ELF-1 (cell line): ENCODE measurements at regions not wholly inside any gene's neighbourhood (a gene's known extent, or its start where the extent isn't known, plus 50 kb on each side); places are given as distances from the start of the nearest gene placed in this dataset.

Source experiments
- DNase-seq: peaks from one replicate; pipeline ENCODE4 v3.0.0-alpha.2; 2016; ENCODE audit warnings: low read depth, low spot score

- DNase-seq = no peak
Measured at GRCh38 chr6:88383183-88383582, 217.0 kb upstream of the CNR1 start.

GRCh38 chr6:88381289-88381642 lies 215.1 kb upstream of the CNR1 start:
- no peak for DNase-seq

DNA sequence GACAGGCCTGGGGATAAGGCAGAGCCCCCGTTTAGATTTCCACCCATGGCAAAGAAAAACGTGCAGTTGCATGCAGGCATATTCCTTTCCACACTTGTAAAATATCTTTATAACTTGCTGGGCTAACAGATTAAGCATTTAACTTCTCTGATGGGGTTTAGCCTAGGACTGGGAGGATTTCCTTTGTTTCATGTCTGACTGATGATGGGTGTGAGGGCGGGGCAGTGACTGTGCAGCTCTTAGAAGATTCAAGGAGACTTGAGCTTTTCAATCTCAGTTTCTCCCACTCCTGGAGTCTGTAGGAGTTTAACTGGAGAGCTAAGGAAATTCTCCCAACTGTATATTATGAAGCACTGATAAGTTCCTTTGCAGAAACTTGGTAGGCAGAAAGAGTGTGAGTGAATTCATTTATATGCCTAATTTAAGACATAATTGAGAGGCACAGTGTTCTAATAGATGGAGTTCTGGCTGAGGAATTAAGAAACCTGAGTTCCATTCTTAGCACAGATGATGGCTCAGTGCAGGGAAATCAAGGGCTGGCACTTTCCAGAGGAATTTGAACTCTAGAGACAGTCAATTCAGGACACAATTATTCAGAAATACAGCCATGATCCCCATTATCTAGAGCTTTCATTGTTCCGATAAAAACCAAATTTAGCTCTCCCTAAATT lies 214.6 kb upstream of the CNR1 start:
- no peak for DNase-seq

- DNase-seq = no peak
Measured at GRCh38 chr6:88380083-88380482, 213.9 kb upstream of the CNR1 start.

GRCh38 chr6:88378639-88379038 lies 212.5 kb upstream of the CNR1 start:
- no peak for DNase-seq

DNA sequence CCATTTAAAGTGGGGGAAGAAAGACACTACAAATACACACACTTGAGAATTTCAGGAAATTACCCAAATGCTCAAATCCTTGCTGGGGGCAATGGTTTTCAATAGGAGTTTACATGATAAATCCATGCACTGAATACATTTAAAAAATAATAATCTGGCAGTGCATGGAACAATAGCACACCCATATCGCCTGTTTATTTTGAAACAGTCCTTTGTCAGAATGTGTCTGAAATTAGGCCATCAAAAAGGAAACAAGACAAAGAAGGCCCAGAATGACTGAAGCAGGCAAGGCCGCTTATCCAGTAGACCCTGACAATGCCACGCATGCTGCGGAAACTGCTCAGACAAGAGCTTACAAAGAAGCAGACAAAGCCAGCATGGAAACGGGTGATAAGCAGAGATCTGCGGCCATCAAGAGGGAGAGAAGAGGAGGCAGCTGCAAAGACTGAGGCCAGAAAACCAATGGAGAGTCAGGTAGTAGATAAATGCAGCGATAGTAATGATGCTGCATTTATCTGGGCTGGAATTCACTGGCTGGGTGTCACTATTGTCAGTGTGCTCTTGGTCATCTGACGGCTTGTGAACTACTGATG lies 211.9 kb upstream of the CNR1 start:
- no peak for DNase-seq

- no peak for DNase-seq
Measured at GRCh38 chr6:88376768-88377387, 210.7 kb upstream of the CNR1 start.

DNA sequence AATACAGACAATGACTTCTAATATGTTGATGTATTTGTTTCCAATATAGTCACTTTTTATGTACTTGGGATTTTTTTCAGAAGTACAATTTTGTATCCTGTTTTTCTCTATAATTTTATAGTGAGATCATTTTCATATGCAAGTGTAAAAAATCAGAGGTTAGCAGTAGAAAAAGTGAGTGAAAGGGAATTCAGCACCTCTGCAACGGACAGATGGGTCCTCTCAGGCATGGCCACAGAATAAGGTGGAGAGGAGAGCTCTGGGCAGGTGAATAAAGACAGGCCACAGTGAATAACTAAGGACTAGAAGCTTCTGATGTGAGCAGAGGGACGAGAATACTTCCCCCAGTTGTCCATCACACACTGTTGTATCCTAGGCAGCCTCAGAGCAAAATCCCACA lies 210.1 kb upstream of the CNR1 start:
- no peak for DNase-seq

GRCh38 chr6:88374553-88374952 lies 208.4 kb upstream of the CNR1 start:
- DNase-seq = no peak

- no peak for DNase-seq
Measured at GRCh38 chr6:88371480-88371879, 205.3 kb upstream of the CNR1 start.

- no peak for DNase-seq
Measured at GRCh38 chr6:88370127-88370710, 204.1 kb upstream of the CNR1 start.

DNA sequence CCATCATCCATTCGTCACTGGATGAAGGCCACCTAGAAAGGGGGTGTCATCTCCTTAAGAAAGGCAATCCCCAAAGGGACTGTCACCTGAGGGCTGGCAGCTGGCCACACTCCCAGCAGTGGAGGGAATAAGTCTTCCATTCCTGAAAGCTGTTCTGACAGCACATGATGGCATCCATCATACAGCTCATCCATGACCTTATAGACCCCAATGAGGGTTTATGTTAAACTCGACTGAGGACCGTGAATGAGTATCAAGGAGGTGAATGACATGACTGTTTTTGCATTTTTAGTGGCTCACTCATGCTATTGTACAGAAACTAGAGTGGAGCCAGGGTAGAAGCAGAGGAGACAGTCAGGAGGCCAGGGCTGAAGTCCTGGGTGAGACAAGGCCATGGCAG lies 203.1 kb upstream of the CNR1 start:
- no peak for DNase-seq

GRCh38 chr6:88368071-88368787 lies 202.1 kb upstream of the CNR1 start:
- DNase-seq = no peak

- no peak for DNase-seq
Measured at GRCh38 chr6:88367248-88367647, 201.1 kb upstream of the CNR1 start.

DNA sequence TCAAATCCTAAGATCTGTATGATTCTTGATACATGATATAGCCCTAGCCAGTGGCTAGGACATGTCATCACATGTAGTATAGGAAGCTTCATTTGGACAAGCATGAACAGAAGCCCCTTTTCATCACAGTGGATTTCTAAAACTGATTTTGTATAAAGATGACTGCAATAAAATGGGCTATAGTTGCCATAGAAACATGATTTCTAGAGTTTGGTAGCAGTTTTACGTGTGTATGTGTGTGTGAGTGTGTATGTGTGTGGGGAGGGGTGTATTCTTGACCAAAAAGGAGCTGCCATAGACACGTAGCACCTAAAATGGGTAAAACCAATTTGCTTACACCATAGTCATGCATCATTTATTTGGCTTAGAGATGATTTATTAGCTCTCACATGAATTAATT lies 200.5 kb upstream of the CNR1 start:
- DNase-seq = no peak

GRCh38 chr6:88365656-88366055 lies 199.5 kb upstream of the CNR1 start:
- DNase-seq = no peak

- DNase-seq = no peak
Measured at GRCh38 chr6:88365230-88365629, 199.1 kb upstream of the CNR1 start.

DNA sequence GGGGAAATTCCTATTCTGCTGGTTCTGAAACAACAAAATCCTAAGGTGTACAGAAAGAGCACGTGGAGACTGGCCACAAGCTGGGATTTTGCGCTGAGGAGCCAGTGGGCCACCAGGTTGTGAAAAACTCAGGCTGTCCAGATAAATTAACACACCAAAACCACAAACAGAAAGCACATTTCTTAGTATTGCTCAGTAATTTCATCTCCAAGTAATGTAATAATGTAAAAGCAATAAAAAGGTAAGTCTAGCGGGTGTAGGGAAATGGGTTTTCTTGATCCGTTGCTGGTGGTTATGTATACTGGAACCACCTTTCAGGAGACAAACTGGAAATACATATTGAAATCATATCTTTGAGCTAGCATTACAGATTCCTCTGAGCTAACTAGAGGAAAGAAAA lies 195.6 kb upstream of the CNR1 start:
- DNase-seq = no peak

- DNase-seq = no peak
Measured at GRCh38 chr6:88361298-88361697, 195.2 kb upstream of the CNR1 start.

- DNase-seq = no peak
Measured at GRCh38 chr6:88360203-88360797, 194.2 kb upstream of the CNR1 start.

- DNase-seq = no peak
Measured at GRCh38 chr6:88359530-88360202, 193.5 kb upstream of the CNR1 start.
